ENCODE measurements at regions not wholly inside any gene's neighbourhood (a gene's known extent, or its start where the extent isn't known, plus 50 kb on each side); places are given as distances from the start of the nearest gene placed in this dataset.
"Not testable (repeated sequence)": the region's sequence is repeated elsewhere in the genome, so short reads cannot be mapped to it uniquely, and the experiment has no call there.

DNA sequence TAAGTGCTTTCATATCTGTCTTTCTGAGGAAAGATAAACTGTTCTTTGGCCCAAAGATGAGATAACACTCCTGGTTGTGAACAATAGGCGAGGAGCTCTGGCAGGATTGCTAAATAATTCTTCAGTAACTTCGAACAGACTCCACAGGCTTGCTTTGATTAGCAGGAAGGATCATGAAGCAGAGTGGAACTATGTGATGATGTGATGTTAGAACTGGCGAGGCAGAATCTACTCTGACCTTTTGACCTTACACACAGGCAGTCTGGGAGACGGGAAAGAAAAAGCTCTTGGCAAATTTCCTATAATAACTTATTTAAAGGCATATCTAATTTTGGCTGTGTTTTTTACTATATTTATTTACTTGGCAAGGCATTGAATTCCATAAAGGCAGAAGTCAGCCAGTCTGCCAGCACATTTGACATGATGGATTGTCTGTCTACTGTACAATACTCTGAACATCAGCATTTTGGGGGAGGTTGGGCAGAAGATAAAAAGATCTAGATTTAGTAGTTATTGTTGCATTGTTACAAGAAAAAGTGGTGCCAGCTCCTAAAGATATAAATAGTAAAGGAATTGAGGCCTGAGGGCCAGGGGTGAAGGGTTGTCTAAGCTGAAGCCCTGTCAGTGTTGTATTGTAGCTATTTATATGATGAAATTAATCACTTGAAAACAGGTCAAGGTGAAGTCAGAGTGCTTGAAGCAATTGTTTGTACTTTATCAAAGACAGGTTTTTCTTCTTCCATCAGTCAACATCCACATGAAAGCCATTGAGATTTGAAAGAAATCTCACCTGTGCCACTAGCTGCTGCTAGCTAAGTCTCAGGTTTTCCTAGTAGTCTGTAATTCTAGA is 708.8 kb downstream of the LTN1 start:
- DNase-seq (ENCODE audit: low read depth in 2 of 2) = no peak

DNA sequence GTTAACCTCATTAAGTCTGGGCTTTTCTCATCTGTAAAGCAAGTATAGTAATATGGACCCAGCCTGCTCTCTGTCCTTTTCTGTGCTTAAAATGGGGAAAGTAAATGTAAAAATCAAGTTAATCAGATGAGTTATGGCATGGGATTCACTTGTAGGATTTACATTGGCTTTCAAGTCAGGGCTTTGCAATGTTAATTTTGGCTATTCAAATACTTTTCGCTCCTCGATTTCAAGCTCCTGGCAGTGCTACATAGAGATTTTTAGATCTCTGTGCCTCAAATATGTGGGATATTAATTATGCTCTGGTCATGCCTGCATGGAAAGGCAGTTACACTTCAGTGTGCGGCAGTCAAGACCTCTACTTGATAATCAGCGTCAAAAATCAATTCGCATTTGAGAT is 709.8 kb downstream of the LTN1 start:
- no peak for DNase-seq (ENCODE audit: low read depth in 2 of 2)

DNA sequence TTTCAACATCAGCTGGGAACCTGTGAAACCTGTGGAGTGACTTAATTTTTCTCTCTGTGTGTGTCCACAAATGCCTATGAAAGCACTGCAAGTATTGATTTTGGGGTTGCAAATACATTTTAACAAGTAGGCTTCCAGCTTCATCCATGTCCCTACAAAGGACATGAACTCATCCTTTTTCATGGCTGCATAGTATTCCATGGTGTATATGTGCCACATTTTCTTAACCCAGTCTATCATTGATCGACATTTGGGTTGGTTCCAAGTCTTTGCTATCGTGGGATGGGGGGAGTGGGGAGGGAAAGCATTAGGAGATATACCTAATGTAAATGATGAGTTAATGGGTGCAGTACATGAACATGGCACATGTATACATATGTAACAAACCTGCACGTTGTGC is 711.3 kb downstream of the LTN1 start:
- not testable (repeated sequence) for DNase-seq (ENCODE audit: low read depth in 2 of 2)

DNA sequence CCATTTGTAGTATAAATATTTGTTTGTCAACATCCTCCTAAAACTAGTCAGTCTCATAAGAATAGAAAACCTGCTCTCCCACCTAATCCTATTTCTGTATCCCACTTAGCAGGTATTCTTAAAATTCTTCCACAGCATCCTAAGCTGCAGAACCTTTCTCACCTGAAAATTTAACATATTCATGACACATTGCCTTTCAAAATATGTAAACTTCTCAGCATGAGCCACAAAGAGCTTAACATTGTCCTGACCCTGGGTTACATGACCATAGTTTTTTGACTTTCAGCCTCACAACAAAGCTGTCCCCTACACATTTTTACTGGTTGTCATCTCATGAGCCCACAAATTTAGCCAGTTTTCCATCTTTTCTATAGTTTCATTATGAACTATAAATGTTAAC is 712.1 kb downstream of the LTN1 start:
- DNase-seq (ENCODE audit: low read depth in 2 of 2) = no peak

GRCh38 chr21:28277324-28277723 is 715.4 kb downstream of the LTN1 start:
- no peak for DNase-seq (ENCODE audit: low read depth in 2 of 2)

GRCh38 chr21:28272272-28272992 is 720.2 kb downstream of the LTN1 start:
- DNase-seq (ENCODE audit: low read depth in 2 of 2) = no peak

GRCh38 chr21:28269173-28269572 is 723.5 kb downstream of the LTN1 start:
- DNase-seq (ENCODE audit: low read depth in 2 of 2) = no peak

DNA sequence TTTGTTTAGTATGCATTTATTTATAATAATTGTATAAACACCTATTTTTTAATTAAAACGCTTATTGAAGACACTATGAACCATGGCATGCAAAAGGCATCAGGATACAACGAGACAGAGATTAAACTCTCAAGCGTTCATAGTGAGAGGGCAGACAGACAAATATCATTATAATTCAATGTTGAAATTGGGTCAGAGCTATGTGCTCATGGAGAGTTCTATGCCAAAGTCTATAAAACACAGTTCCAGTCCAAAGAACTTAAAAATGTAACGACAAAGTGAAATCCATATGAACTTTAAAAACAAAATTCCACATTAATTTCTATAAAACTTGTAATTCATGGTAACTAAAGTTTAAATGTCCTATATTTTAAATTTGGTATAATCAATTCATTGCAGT is 724.0 kb downstream of the LTN1 start:
- DNase-seq (ENCODE audit: low read depth in 2 of 2) = no peak

DNA sequence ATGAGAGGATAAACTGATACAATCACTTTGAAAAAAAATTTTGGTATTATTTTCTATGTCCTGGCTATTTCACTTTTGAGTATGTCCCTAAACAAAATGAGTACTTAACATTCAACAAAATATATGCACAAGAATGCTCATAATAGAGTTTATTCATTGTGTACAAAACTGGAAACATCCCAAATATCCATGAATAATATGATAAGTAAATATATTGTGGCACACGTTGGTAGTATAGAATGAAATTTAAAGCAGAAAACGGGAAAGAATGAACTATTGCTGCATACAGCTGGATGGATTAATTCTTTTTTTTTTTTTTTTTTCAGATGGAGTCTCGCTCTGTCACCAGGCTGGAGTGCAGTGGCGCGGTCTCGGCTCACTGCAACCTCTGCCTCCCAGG is 725.2 kb downstream of the LTN1 start:
- DNase-seq (ENCODE audit: low read depth in 2 of 2) = no peak

DNA sequence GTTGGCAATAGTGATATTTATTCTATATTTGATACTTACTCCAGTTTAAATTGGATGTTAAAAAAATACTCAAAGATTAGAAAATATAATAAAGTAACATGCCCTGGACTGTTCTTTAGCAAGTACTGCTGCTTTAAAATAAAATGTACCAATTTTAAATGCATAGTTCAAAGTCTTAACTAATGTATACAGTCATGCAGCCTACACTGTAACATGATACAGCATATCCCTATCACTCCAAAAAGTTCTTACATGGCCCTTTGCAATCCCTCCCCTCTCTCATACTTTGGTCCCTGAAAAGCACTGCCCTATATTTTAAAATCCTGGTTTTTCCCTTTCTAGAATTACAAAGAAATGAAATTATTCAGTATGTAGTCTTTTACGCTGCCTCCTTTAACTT is 726.6 kb downstream of the LTN1 start:
- DNase-seq (ENCODE audit: low read depth in 2 of 2) = no peak

DNA sequence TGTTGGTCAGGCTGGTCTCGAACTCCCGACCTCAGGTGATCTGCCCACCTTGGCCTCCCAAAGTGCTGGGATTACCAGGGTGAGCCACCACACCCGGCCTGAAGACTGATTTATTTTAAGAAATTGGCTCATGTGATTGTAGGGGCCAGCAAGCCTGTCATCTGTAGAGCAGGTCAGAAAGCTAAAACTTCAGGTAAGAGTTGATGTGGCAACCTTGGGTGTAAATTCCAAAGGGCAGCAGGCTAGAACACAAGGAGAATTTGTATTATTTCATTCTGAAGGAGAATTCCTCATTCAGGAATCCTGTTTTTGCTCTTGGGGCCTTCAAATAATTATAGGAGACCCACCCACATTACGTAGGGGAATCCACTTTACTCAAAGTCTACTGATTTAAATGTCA is 728.7 kb downstream of the LTN1 start:
- DNase-seq (ENCODE audit: low read depth in 2 of 2) = no peak

DNA sequence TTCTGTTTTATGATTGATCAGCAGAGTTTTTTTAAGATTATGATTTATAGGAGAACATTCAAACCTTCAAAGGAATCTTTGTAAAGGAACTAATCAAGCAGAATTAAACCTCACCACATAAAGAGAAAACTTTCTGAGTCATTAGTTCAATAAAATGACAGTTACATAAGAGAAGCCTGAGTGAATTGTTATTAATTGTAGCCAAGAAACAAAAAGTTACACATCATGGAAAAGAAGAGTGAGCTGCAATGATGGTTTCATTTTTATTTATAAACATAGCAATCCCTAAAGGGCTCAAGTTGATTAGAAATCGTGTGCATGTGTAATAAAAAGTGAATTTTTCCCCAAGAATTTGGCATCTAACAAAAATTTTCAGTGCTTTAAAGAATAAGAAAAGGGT is 731.4 kb downstream of the LTN1 start:
- no peak for DNase-seq (ENCODE audit: low read depth in 2 of 2)

GRCh38 chr21:28257276-28257675 is 735.4 kb downstream of the LTN1 start:
- DNase-seq (ENCODE audit: low read depth in 2 of 2) = no peak

GRCh38 chr21:28256837-28257236 is 735.8 kb downstream of the LTN1 start:
- no peak for DNase-seq (ENCODE audit: low read depth in 2 of 2)

DNA sequence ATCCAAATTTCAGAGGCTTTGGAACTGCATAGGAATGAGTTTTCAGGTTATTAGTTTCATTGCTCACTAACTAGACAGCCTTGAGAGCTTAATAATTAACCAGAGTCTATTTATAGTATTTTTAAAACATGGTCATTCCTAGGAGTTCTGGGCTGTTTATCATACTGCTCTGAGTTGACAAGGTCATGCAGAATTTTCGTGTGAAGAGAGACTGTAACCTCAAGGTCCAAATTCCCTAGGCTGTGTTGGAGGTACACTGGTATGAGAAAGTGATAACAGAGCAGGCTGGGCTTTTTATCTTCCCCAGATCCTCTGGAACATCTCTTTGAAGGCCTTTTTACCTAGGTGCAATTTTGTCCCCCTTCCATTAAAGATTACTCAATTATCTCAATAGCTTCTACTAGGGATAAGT is 736.3 kb downstream of the LTN1 start:
- no peak for DNase-seq (ENCODE audit: low read depth in 2 of 2)

DNA sequence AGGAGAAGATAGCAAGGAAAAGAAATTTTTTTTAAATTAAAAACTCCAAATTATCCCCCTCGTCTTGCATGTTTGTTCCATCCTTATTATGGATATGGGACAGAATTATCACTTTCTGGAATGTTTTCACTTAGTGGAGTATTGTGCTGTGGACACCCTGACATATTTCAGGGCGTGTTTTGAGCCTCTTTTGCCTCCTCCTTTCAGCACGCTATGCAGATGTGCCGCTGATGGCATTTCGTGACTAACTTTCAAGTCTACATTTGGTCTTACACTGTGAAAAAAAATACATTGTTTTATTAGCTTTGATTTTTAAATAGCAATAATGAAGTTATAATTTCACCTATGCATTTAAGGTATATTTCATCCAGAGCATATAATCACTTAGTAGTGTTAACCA is 738.7 kb downstream of the LTN1 start:
- no peak for DNase-seq (ENCODE audit: low read depth in 2 of 2)

GRCh38 chr21:28253338-28253737 is 739.3 kb downstream of the LTN1 start:
- DNase-seq (ENCODE audit: low read depth in 2 of 2) = no peak

- no peak for DNase-seq (ENCODE audit: low read depth in 2 of 2)
Measured at GRCh38 chr21:28252928-28253327, 739.7 kb downstream of the LTN1 start.

DNA sequence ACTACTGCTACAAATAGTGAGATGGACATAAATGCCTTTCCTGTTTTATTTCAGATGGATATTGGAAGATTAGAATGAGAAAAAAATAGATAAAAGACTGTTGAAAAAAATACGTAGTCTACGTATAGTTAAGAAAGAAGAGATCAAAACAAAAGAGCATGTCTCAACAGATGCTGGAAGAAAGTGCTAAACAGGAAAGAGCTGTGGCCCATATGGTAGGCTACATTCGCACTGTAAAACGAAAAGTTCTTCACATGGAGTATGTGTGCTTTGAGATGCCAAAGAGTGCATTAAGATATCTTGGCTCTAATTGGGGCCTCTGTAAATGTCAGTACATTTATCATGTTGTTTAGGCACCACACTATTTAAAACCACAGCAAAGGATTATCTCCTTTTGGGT is 741.7 kb downstream of the LTN1 start:
- no peak for DNase-seq (ENCODE audit: low read depth in 2 of 2)

- no peak for DNase-seq (ENCODE audit: low read depth in 2 of 2)
Measured at GRCh38 chr21:28247454-28248020, 745.1 kb downstream of the LTN1 start.

DNA sequence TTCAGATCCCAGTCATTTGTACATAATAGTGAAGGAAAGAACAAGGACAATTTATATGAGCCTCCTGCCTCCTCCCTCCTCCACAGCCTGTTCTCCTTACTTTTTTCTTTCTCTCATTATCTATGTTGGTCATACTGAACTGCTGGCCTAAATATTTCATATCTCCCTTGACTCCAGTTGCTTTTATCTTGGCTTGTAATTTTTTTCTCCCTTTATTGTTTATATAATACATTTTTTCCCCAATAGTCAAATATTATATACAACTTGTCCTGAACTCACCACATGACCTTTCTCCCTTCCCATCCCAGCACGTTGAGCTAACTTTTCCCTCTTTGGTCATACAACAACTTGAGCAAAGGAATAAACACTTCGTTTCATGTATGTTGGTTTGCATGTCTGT is 752.1 kb downstream of the LTN1 start:
- no peak for DNase-seq (ENCODE audit: low read depth in 2 of 2)

DNA sequence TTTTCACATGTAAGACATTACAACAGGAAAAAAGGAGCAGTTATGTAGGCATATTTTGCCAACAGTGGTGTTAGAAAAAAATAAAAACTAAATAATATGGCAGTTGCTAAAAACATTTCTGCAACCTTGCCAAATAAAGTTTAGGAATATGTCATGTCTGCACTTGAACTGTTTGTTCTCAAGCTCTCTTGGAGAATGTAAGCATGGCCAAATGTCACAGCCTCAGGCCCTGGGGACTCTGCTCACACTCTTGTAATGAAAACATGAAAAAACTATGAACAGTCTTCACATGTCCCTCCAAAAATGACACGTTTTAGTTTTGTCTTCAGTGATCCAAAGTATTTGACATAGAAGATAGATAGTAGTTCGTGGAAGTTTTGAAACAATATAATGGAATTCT is 753.3 kb downstream of the LTN1 start:
- DNase-seq (ENCODE audit: low read depth in 2 of 2) = no peak

DNA sequence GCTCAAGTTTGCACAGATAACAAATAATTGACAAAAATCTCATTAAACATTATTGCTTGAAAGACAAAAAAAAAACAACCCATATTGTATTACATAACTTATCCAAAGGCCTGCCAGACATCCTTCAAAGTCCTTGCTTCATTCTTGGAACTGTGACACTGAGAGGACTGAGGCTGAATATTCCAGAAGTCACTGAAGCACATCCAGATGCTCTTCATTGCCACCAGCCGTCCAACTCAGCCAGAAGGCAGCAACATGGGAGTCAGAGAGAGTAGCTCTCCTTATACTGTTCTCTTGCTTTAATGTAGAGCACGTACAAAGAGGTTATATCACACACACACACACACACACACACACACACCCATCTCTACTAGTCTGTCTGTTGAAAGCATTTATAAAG is 755.0 kb downstream of the LTN1 start:
- DNase-seq (ENCODE audit: low read depth in 2 of 2) = no peak
